GM12878 (cell line): ENCODE measurements at regions not wholly inside any gene's neighbourhood (a gene's known extent, or its start where the extent isn't known, plus 50 kb on each side); places are given as distances from the start of the nearest gene placed in this dataset.

ENCODE experiments used
- ATAC-seq: fragments of 200-7000 bp; cut with Tn5 transposase; 3 replicates; pipeline ENCODE4 v1.9.1; 2020; ENCODE audit warnings: mild to moderate bottlenecking, moderate library complexity
- BruUV-seq: library from RNA; stranded (reverse); fragments of 400-500 nt; replicated peaks from 2 replicates; lab custom pipeline; 2021; lab: Mats Ljungman, UMichigan
- CTCF ChIA-PET: fragments of 300-600 bp; sonication (Branson Sonifier 250); formaldehyde crosslinking; extraction: SDS; loops from one replicate; lab custom pipeline; 2021; ENCODE audit warnings: inconsistent platforms; lab: Yijun Ruan, JAX
- POLR2A ChIA-PET: fragments of 350-600 bp; formaldehyde crosslinking; extraction: SDS; loops from one replicate; lab custom pipeline; 2021; ENCODE audit warnings: inconsistent platforms; lab: Charles Lee
- RAD21 ChIA-PET: fragments of 300-600 bp; sonication (Branson Sonifier 250); formaldehyde crosslinking; loops from one replicate; lab custom pipeline; 2023; ENCODE audit warnings: antibody characterized with exemption; ENCODE audit not compliant: unreplicated experiment; lab: Charles Lee
- SMC1A ChIA-PET: fragments of 300-600 bp; sonication (Branson Sonifier 250); formaldehyde crosslinking; loops from one replicate; lab custom pipeline; 2023; ENCODE audit not compliant: unreplicated experiment, uncharacterized antibody; lab: Charles Lee
- DNase-seq: peaks from one replicate; pipeline ENCODE4 v3.0.0-alpha.2; 2011; ENCODE audit warnings: low read depth, low spot score
- FAIRE-seq: peaks from 3 replicates; lab custom pipeline; 2011; peaks lifted over from hg19 to GRCh38; lab: Jason Lieb, UNC
- H2AFZ ChIP-seq: 2 replicates; pipeline ENCODE4 v1.6.0; 2011; ENCODE audit warnings: low read depth, low read length, control low read depth; ENCODE audit not compliant: control insufficient read depth
- H3K27ac ChIP-seq: 2 replicates; pipeline ENCODE4 v1.5.1; 2011; ENCODE audit warnings: control low read depth; ENCODE audit not compliant: control insufficient read depth, insufficient read depth
- H3K27me3 ChIP-seq, 2 experiments: replicated peaks in 1 of 2; 2 replicates each; pipeline versions ENCODE4 v1.6.0 to v1.6.1; 2011; ENCODE audit warnings: low read length in 1 of 2; ENCODE audit not compliant: control insufficient read depth in 2 of 2, insufficient read depth in 2 of 2
- H3K36me3 ChIP-seq, 2 experiments: 2 replicates each; pipeline ENCODE4 v1.5.1; 2011; ENCODE audit warnings: low read length in 1 of 2; ENCODE audit not compliant: control insufficient read depth in 2 of 2, insufficient read depth in 2 of 2
- H3K4me1 ChIP-seq: 2 replicates; pipeline ENCODE4 v1.6.1; 2011; ENCODE audit warnings: mild to moderate bottlenecking, low read length, moderate library complexity, mixed read lengths; ENCODE audit not compliant: control insufficient read depth, insufficient read depth
- H3K4me2 ChIP-seq: 2 replicates; pipeline ENCODE4 v1.6.0; 2011; ENCODE audit warnings: control low read depth; ENCODE audit not compliant: control insufficient read depth, insufficient read depth
- H3K4me3 ChIP-seq: fragments of 200-600 bp; sonication (generic); 2 replicates; pipeline ENCODE4 v1.5.1; 2016
- H3K79me2 ChIP-seq: 2 replicates; pipeline ENCODE4 v1.6.0; 2011; ENCODE audit warnings: low read length; ENCODE audit not compliant: control insufficient read depth, insufficient read depth
- H3K9ac ChIP-seq: 2 replicates; pipeline ENCODE4 v1.8.0; 2011; ENCODE audit warnings: low read length, control low read depth, mixed read lengths; ENCODE audit not compliant: control insufficient read depth, insufficient read depth
- H3K9me3 ChIP-seq: replicated peaks from 3 replicates; pipeline ENCODE4 v1.5.1; 2011; ENCODE audit warnings: mild to moderate bottlenecking, low read length; ENCODE audit not compliant: control insufficient read depth, insufficient read depth
- H4K20me1 ChIP-seq: 2 replicates; pipeline ENCODE4 v1.6.0; 2011; ENCODE audit not compliant: control insufficient read depth, insufficient read depth
- DPF2 ChIP-seq: fragments of 450-650 bp; IDR thresholded peaks from 2 replicates; pipeline ENCODE4 v1.6.1; 2017; ENCODE audit warnings: mild to moderate bottlenecking
- EGR1 ChIP-seq, 2 experiments: IDR thresholded peaks; 1 replicate in 1 of 2; 2 replicates in 1 of 2; pipeline ENCODE4 v1.6.1; 2011 to 2012; ENCODE audit warnings: low read depth in 2 of 2, low read length in 2 of 2, borderline replicate concordance in 1 of 2, mild to moderate bottlenecking in 1 of 2, moderate library complexity in 1 of 2
- ELK1 ChIP-seq: IDR thresholded peaks from 2 replicates; pipeline ENCODE4 v1.6.1; 2012; ENCODE audit warnings: low read depth, low read length, improper control_type of control experiment
- NFYB ChIP-seq: IDR thresholded peaks from 2 replicates; pipeline ENCODE4 v1.6.1; 2011; ENCODE audit warnings: low read depth, mild to moderate bottlenecking, low read length, improper control_type of control experiment, moderate library complexity; ENCODE audit not compliant: insufficient read depth
- SREBF2 ChIP-seq: IDR thresholded peaks from 2 replicates; pipeline ENCODE4 v1.6.1; 2012; ENCODE audit warnings: mild to moderate bottlenecking, low read length
- TARDBP ChIP-seq: IDR thresholded peaks from 2 replicates; pipeline ENCODE4 v1.6.1; 2016; ENCODE audit warnings: borderline replicate concordance
- WGBS: methylation state at CpG from one replicate; pipeline ENCODE4 v1.1.6; 2016; ENCODE audit warnings: low lambda C conversion rate; ENCODE audit not compliant: insufficient replicate concordance, insufficient coverage; ENCODE audit errors: missing lambda C conversion rate; 5-methylcytosine and 5-hydroxymethylcytosine counted together
- in situ Hi-C: fragments of 300-500 bp; cut with MboI; formaldehyde crosslinking; loops from 9 replicates; pipeline ENCODE4 v1.14.3; 2018; ENCODE audit warnings: mixed read lengths
- intact Hi-C: fragments of 100-400 bp; cut with micrococcal nuclease; formaldehyde crosslinking; loops from one replicate; pipeline ENCODE4 v1.14.2; 2022; ENCODE audit not compliant: unreplicated experiment
- TF ChIP-seq, protein P1 (sequence below): fragments of 450-650 bp; IDR thresholded peaks from 2 replicates; pipeline ENCODE4 v1.6.1; 2017; ENCODE audit warnings: mild to moderate bottlenecking, moderate library complexity

GRCh38 chr12:97335115-97335514 lies 127.5 kb upstream of the RMST start:
- H3K36me3 ChIP-seq = no peaks in the 10 kb centered on the region
- H3K4me3 ChIP-seq = no peak overlapping the region
- intact Hi-C loops (no loop called here), in situ Hi-C loops (no loop called here)
- FAIRE-seq (no peak), DNase-seq (no peak), ATAC-seq (no peak)
- no peak overlapping the region for H3K9ac ChIP-seq
- H4K20me1 ChIP-seq = no peaks in the 10 kb centered on the region
- RAD21 ChIA-PET = interaction anchor here (1.2 kb wide), 1 partner anchor 69 kb away, joined by 3 read pairs; no protein-coding TSS in a partner anchor
- POLR2A ChIA-PET = no interaction called here
- SMC1A ChIA-PET = interaction anchor here (1.3 to 2.3 kb wide), 2 partner anchors 24 to 28 kb away, joined by 3 to 5 read pairs; no protein-coding TSS in a partner anchor
- H2AFZ ChIP-seq = no peak overlapping the region
- H3K4me1 ChIP-seq = no peaks in the 10 kb centered on the region; the same call in 1 of the 2 replicates
- CTCF ChIA-PET = no interaction called here
- no peak overlapping the region for H3K27ac ChIP-seq
- BruUV-seq = no TSS peak
- WGBS = 65% methylated on average over 4 of the region's 4 CpGs
- H3K27me3 ChIP-seq = no peaks in the 10 kb centered on the region
- H3K4me2 ChIP-seq = no peak overlapping the region
- H3K9me3 ChIP-seq = no peaks in the 10 kb centered on the region
- H3K79me2 ChIP-seq = no peaks in the 10 kb centered on the region
- no peak for TF ChIP-seq EGR1 (IDR thresholded peaks at IDR 0.05; ENCODE audit: borderline replicate concordance in 1 of 2, low read depth in 2 of 2, low read length in 2 of 2)
- TF ChIP-seq TARDBP = no peak
- TF ChIP-seq, protein P1, sequence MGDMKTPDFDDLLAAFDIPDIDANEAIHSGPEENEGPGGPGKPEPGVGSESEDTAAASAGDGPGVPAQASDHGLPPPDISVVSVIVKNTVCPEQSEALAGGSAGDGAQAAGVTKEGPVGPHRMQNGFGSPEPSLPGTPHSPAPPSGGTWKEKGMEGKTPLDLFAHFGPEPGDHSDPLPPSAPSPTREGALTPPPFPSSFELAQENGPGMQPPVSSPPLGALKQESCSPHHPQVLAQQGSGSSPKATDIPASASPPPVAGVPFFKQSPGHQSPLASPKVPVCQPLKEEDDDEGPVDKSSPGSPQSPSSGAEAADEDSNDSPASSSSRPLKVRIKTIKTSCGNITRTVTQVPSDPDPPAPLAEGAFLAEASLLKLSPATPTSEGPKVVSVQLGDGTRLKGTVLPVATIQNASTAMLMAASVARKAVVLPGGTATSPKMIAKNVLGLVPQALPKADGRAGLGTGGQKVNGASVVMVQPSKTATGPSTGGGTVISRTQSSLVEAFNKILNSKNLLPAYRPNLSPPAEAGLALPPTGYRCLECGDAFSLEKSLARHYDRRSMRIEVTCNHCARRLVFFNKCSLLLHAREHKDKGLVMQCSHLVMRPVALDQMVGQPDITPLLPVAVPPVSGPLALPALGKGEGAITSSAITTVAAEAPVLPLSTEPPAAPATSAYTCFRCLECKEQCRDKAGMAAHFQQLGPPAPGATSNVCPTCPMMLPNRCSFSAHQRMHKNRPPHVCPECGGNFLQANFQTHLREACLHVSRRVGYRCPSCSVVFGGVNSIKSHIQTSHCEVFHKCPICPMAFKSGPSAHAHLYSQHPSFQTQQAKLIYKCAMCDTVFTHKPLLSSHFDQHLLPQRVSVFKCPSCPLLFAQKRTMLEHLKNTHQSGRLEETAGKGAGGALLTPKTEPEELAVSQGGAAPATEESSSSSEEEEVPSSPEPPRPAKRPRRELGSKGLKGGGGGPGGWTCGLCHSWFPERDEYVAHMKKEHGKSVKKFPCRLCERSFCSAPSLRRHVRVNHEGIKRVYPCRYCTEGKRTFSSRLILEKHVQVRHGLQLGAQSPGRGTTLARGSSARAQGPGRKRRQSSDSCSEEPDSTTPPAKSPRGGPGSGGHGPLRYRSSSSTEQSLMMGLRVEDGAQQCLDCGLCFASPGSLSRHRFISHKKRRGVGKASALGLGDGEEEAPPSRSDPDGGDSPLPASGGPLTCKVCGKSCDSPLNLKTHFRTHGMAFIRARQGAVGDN = no peak
- no peak for TF ChIP-seq NFYB
- TF ChIP-seq ELK1 = no peak
- TF ChIP-seq DPF2 = no peak
- no peak for TF ChIP-seq SREBF2
